ENCODE measurements at regions not wholly inside any gene's neighbourhood (a gene's known extent, or its start where the extent isn't known, plus 50 kb on each side); places are given as distances from the start of the nearest gene placed in this dataset.

DNA sequence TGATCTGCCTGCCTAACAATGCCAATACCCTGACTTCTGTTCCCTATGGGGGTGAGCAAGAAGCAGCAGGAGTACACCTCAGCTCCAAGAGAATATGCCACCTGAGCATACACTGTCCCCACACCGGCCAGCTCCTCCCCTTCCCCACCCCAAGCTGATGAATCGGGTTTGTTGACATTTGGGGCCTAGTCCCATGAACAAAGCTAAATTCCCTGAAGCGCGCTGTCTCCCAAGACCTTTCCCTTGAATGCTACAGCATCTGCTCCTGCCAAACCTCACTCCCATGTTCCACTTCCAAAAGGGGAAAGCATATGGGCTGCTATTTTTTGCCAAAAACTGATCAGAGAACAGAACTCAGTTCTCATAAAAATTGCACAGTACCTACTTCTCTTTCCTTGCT is 220.4 kb upstream of the CAMK1G start:
- DNase-seq (ENCODE audit: low read depth), result no peak
- TF ChIP-seq, protein P1, sequence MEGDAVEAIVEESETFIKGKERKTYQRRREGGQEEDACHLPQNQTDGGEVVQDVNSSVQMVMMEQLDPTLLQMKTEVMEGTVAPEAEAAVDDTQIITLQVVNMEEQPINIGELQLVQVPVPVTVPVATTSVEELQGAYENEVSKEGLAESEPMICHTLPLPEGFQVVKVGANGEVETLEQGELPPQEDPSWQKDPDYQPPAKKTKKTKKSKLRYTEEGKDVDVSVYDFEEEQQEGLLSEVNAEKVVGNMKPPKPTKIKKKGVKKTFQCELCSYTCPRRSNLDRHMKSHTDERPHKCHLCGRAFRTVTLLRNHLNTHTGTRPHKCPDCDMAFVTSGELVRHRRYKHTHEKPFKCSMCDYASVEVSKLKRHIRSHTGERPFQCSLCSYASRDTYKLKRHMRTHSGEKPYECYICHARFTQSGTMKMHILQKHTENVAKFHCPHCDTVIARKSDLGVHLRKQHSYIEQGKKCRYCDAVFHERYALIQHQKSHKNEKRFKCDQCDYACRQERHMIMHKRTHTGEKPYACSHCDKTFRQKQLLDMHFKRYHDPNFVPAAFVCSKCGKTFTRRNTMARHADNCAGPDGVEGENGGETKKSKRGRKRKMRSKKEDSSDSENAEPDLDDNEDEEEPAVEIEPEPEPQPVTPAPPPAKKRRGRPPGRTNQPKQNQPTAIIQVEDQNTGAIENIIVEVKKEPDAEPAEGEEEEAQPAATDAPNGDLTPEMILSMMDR (IDR thresholded peaks at IDR 0.05; ENCODE audit: low read depth, low read length, missing control alignments), result no peak
- no peak overlapping the region for H3K4me3 ChIP-seq (ENCODE audit: low read depth, low read length)

GRCh38 chr1:209364716-209365115 is 218.8 kb upstream of the CAMK1G start:
- no peak for DNase-seq (ENCODE audit: low read depth)
- TF ChIP-seq, protein P1 (IDR thresholded peaks at IDR 0.05; ENCODE audit: low read depth, low read length, missing control alignments), result no peak
- no peak overlapping the region for H3K4me3 ChIP-seq (ENCODE audit: low read depth, low read length)

DNA sequence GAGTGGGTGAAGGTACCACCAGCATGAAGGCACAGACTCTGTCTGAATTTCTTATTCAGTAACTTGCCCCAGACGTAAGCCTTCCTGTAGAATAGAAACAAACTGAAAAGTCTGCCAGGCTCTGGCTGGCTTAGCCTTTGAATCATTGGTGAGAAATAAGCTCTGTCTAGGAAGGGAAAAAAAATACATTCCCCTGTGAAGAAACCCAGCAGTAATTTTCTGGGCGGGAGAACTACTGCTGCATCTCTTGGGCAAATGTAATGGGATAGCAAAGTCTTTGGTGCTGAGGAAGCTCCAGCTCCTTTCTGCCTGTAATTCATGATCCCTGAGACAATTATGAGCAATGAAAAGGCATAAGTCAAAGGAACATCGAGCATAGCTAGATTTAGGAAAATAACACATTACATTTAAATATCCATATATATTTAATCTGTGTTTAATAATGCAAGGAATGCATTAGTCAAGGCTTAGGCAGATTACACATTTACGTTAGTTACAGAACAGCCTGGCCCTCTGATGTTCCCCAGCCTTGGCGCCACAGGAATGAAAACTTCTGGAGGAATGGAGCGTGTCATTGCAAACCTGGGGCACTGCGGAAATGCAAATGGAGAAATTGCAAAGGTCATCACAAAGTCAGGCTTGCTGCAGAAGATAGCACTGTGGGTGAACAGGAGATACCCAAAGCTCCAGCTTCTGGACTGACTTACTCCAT is 216.3 kb upstream of the CAMK1G start:
- H3K4me3 ChIP-seq (ENCODE audit: low read depth, low read length), result no peak overlapping the region
- TF ChIP-seq, protein P1 (IDR thresholded peaks at IDR 0.05; ENCODE audit: low read depth, low read length, missing control alignments), result no peak
- DNase-seq (ENCODE audit: low read depth), result no peak

GRCh38 chr1:209368864-209369598 is 214.5 kb upstream of the CAMK1G start:
- DNase-seq (ENCODE audit: low read depth), result no peak
- H3K4me3 ChIP-seq (ENCODE audit: low read depth, low read length), result no peak overlapping the region
- TF ChIP-seq, protein P1 (IDR thresholded peaks at IDR 0.05; ENCODE audit: low read depth, low read length, missing control alignments), result no peak

- no peak overlapping the region for H3K4me3 ChIP-seq (ENCODE audit: low read depth, low read length)
- TF ChIP-seq, protein P1 (IDR thresholded peaks at IDR 0.05; ENCODE audit: low read depth, low read length, missing control alignments), result no peak
- no peak for DNase-seq (ENCODE audit: low read depth)
These were observed 213.1 kb upstream of the CAMK1G start for GRCh38 chr1:209370241-209370995.

DNA sequence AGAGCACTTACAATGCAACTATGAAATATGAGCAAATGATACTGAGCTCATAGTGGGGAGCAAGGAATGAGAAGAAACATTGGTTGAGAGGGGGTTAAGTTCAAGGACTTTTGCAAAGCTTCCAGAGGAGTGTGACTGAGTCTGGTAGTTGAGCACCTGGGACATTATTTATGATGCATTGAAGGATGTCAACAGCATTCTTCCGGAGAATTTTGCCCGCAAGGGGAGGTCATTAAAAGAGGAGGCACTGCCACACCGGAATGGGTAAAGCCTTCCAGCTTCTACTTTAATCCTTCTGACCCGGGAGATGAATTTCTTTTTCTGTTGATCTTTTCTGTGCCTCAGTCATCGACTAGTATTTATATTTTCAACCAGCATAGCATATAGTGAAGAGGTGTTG is 208.4 kb upstream of the CAMK1G start:
- TF ChIP-seq, protein P1 (IDR thresholded peaks at IDR 0.05; ENCODE audit: low read depth, low read length, missing control alignments), result no peak
- no peak overlapping the region for H3K4me3 ChIP-seq (ENCODE audit: low read depth, low read length)
- no peak for DNase-seq (ENCODE audit: low read depth)
